ENCODE measurements at regions not wholly inside any gene's neighbourhood (a gene's known extent, or its start where the extent isn't known, plus 50 kb on each side); places are given as distances from the start of the nearest gene placed in this dataset.

DNA sequence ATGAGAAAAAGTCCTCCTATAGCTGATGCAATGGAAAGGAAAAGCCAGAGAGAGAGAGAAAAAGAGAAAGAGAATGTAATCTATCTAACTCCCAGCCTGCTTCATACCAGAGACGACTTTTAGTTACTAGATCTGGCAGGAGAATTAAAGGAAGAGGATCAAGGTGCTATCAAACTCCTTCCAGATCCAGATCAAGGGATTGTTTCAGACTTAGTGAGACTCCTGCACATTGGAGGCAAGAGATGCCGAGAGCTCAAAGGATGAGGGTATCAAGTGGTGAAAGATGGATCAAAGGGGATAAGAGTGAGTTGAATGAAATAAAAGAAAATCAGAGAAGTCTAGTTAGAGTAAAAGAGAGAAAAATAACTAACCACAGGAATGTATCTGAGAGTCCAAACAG, 478.6 kb downstream of the KIF4B start:
- H3K4me3 ChIP-seq (ENCODE audit: low read depth, low read length) = no peak overlapping the region
- TF ChIP-seq, protein P1, sequence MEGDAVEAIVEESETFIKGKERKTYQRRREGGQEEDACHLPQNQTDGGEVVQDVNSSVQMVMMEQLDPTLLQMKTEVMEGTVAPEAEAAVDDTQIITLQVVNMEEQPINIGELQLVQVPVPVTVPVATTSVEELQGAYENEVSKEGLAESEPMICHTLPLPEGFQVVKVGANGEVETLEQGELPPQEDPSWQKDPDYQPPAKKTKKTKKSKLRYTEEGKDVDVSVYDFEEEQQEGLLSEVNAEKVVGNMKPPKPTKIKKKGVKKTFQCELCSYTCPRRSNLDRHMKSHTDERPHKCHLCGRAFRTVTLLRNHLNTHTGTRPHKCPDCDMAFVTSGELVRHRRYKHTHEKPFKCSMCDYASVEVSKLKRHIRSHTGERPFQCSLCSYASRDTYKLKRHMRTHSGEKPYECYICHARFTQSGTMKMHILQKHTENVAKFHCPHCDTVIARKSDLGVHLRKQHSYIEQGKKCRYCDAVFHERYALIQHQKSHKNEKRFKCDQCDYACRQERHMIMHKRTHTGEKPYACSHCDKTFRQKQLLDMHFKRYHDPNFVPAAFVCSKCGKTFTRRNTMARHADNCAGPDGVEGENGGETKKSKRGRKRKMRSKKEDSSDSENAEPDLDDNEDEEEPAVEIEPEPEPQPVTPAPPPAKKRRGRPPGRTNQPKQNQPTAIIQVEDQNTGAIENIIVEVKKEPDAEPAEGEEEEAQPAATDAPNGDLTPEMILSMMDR (IDR thresholded peaks at IDR 0.05; ENCODE audit: control insufficient read depth, extremely low read depth, insufficient read depth) = no peak
- DNase-seq (ENCODE audit: low read depth) = no peak

DNA sequence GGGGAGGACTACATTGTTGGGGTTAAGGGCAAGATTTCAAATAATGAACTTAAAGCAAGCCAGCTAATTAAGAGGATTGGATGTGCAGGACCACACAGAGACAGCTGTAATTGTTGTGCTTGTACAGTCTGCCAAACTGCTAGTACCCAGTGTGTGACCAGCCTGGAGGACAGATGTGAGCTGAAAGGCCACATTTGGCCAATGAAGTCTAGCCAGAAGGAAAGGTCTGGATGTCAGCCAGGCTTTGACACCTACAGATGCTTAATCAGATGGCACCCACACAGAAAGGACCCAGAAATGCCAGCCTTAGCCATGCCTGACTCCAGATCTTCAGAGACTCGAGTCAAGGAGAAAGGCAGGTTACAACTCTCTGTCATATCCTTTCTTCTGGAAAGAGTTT, 491.1 kb downstream of the KIF4B start:
- H3K4me3 ChIP-seq (ENCODE audit: low read depth, low read length) = no peak overlapping the region
- TF ChIP-seq, protein P1 (IDR thresholded peaks at IDR 0.05; ENCODE audit: control insufficient read depth, extremely low read depth, insufficient read depth) = no peak
- DNase-seq (ENCODE audit: low read depth) = no peak

DNA sequence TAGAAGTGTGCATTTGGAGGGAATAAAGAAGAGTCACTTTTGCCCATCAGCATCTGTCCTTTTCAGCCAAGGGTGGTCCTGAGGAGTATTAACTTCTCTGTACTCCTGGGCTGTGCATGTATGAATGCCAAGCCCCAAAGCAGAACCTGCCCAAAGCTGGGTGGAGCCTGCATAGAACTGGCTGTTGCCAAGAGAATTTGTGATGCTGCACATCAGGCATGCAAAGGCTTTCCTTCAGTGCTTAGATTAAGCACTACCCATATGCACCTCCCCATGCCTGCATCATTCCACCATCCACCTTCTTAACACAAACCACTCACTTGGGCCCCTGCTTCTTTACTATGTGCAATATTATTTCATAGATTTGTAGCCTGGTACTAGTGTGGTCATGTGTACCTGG, 493.8 kb downstream of the KIF4B start:
- H3K4me3 ChIP-seq (ENCODE audit: low read depth, low read length) = no peak overlapping the region
- TF ChIP-seq, protein P1 (IDR thresholded peaks at IDR 0.05; ENCODE audit: control insufficient read depth, extremely low read depth, insufficient read depth) = no peak
- no peak for DNase-seq (ENCODE audit: low read depth)

DNA sequence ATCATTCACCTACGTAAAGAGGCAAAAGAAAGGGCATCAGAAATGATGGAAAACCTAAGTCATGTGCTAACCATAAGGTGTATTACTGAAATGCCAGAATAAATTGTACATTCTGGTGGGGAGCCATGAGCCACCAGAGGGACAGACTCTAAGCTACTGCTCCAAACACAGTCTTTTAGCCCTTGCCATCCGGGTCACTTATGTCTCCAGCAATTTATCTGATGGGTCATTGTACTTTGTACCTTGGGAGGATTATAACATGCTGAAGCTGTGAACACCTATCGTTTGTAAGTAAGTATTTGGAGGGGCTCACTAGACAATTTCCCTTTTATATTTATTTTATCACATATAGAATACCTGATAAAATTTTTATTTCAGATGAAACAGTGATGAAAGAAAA, 495.1 kb downstream of the KIF4B start:
- TF ChIP-seq, protein P1 (IDR thresholded peaks at IDR 0.05; ENCODE audit: control insufficient read depth, extremely low read depth, insufficient read depth) = no peak
- DNase-seq (ENCODE audit: low read depth) = no peak
- H3K4me3 ChIP-seq (ENCODE audit: low read depth, low read length) = no peak overlapping the region

DNA sequence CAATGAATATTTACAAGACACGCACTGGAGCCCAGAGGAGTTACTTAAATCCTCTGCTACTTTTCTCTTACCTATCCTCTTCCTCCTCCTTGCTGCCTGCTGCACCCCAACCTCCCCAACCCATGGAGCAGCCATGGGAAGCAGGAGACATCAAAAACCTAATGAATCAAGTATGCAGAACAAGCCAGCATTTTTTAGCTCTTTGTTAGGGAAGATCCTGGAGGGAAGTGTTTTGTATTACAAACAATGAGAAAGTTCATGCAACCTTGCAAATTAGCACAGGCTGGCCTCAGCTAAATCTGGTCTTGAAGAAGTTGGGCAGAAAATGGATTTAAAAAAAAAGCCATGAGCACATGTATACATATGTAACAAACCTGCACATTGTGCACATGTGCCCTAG, 498.8 kb downstream of the KIF4B start:
- TF ChIP-seq, protein P1 (IDR thresholded peaks at IDR 0.05; ENCODE audit: control insufficient read depth, extremely low read depth, insufficient read depth) = no peak
- DNase-seq (ENCODE audit: low read depth) = no peak
- no peak overlapping the region for H3K4me3 ChIP-seq (ENCODE audit: low read depth, low read length)

DNA sequence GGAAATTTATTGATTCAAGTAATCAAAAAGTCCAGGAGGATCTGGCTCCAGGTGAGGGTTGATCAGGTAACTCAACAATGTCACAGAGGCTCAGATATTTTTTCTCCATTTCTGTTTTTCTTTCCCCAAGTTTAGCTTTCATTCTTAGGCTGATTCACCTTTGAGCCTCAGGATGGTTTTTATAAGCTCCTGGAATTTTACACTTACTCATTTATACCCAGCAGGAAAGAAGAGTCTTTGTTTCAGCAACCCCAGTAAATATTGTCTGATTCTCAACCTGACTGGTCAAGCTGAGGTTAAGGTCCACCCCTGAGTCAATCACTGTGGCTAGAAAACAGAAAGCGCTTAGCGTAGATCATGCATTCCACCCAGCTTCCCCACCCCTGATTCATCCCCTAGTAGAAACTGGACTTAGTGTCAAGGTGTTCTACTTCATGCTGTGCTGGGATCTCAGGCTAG, 500.6 kb downstream of the KIF4B start:
- TF ChIP-seq, protein P1 (IDR thresholded peaks at IDR 0.05; ENCODE audit: control insufficient read depth, extremely low read depth, insufficient read depth) = no peak
- no peak overlapping the region for H3K4me3 ChIP-seq (ENCODE audit: low read depth, low read length)
- DNase-seq (ENCODE audit: low read depth) = no peak

DNA sequence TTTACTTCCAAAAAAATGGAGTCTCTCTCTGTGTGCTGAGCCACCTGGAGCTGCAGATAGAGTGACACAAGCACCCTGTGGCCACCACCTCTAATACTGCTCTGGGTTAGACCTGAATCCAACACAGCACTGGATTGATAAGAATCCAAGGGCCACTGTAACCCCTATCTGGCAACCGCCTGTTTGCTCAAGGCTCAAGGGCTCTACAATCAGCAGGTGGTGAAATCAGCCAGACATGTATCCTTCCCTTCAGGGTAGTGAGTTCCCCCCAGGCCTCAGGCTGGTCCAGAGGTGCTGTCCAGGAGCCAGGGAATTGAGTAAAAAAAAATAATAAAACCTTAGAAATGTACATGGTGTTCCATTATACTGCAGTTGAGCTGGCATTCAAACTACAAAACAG, 509.0 kb downstream of the KIF4B start:
- DNase-seq (ENCODE audit: low read depth) = no peak
- TF ChIP-seq, protein P1 (IDR thresholded peaks at IDR 0.05; ENCODE audit: control insufficient read depth, extremely low read depth, insufficient read depth) = no peak
- H3K4me3 ChIP-seq (ENCODE audit: low read depth, low read length) = no peak overlapping the region

Data from LNCaP clone FGC (cell line).